ENCODE measurements at regions not wholly inside any gene's neighbourhood (a gene's known extent, or its start where the extent isn't known, plus 50 kb on each side); places are given as distances from the start of the nearest gene placed in this dataset.

- 91 to 94% (median 93%) methylated on average over 6 of the region's 6 CpGs for WGBS, 3 donors
- H3K9me3 ChIP-seq = no peaks in the 10 kb centered on the region
- intact Hi-C loops (cut with DNase I) = no loop called here
Observed at GRCh38 chr16:87172632-87173031, 144.6 kb downstream of the C16orf95 start.

GRCh38 chr16:87173294-87173893 is 143.8 kb downstream of the C16orf95 start:
- no peaks in the 10 kb centered on the region for H3K9me3 ChIP-seq
- H3K4me1 ChIP-seq (ENCODE audit: insufficient read depth) = peaks cover 5% of the 10 kb centered on the region
- H3K36me3 ChIP-seq = no peaks in the 10 kb centered on the region
- no peaks in the 10 kb centered on the region for H3K27me3 ChIP-seq
- intact Hi-C loops (cut with DNase I) = no loop called here
- WGBS, 3 donors = 37 to 40% (median 40%) methylated on average over 10 of the region's 10 CpGs
- TF ChIP-seq CTCF (IDR thresholded peaks at IDR 0.05) (no peak), POLR2A (IDR thresholded peaks at IDR 0.05) (no peak), EP300 (IDR thresholded peaks at IDR 0.05) (no peak)
- no peak overlapping the region for H3K4me3 ChIP-seq
- DNase-seq = no peak
- no peak overlapping the region for H3K27ac ChIP-seq

More at GRCh38 chr16:87172632-87173031, 144.6 kb downstream of the C16orf95 start:
- Histone ChIP-seq H3K36me3 (no peaks in the 10 kb centered on the region), H3K4me1 (ENCODE audit: insufficient read depth) (no peaks in the 10 kb centered on the region), H3K4me3 (no peak overlapping the region), H3K27ac (no peak overlapping the region), H3K27me3 (no peaks in the 10 kb centered on the region)
- DNase-seq = no peak
- no peak for TF ChIP-seq CTCF (IDR thresholded peaks at IDR 0.05)
- TF ChIP-seq POLR2A (IDR thresholded peaks at IDR 0.05) = no peak
- no peak for TF ChIP-seq EP300 (IDR thresholded peaks at IDR 0.05)

- H3K36me3 ChIP-seq = no peaks in the 10 kb centered on the region
- TF ChIP-seq CTCF (IDR thresholded peaks at IDR 0.05) (no peak), EP300 (IDR thresholded peaks at IDR 0.05) (no peak), POLR2A (IDR thresholded peaks at IDR 0.05) (no peak)
- H3K9me3 ChIP-seq = no peaks in the 10 kb centered on the region
- no peak for DNase-seq
- intact Hi-C loops (cut with DNase I) = no loop called here
- H3K27me3 ChIP-seq = no peaks in the 10 kb centered on the region
- no peak overlapping the region for H3K4me3 ChIP-seq
- no peak overlapping the region for H3K27ac ChIP-seq
- H3K4me1 ChIP-seq (ENCODE audit: insufficient read depth) = peaks cover 5% of the 10 kb centered on the region
- 91 to 93% (median 92%) methylated on average over 5 of the region's 5 CpGs for WGBS, 3 donors
Observed at GRCh38 chr16:87174061-87174460, 143.1 kb downstream of the C16orf95 start.

- peaks cover 5% of the 10 kb centered on the region for H3K4me1 ChIP-seq (ENCODE audit: insufficient read depth)
- H3K4me3 ChIP-seq = no peak overlapping the region
- TF ChIP-seq POLR2A (IDR thresholded peaks at IDR 0.05) (no peak), EP300 (IDR thresholded peaks at IDR 0.05) (no peak), CTCF (IDR thresholded peaks at IDR 0.05) (no peak)
- intact Hi-C loops (cut with DNase I) = no loop called here
- H3K27me3 ChIP-seq = no peaks in the 10 kb centered on the region
- no peak overlapping the region for H3K27ac ChIP-seq
- H3K36me3 ChIP-seq = no peaks in the 10 kb centered on the region
- WGBS, 3 donors = 93 to 97% (median 97%) methylated on average over 7 of the region's 7 CpGs
- H3K9me3 ChIP-seq = no peaks in the 10 kb centered on the region
- DNase-seq = no peak
Observed at GRCh38 chr16:87176735-87177134, 140.5 kb downstream of the C16orf95 start.

All from ovary (tissue), 7 donors.